Keratinocyte (primary cell): ENCODE measurements at regions not wholly inside any gene's neighbourhood (a gene's known extent, or its start where the extent isn't known, plus 50 kb on each side); places are given as distances from the start of the nearest gene placed in this dataset.
A peak's percentile ranks its signal among the peaks of the same experiment; 100 is the strongest.

Source experiments
- DNase-seq: peaks from one replicate; pipeline ENCODE4 v3.0.0-alpha.2; 2011; ENCODE audit warnings: low read depth, missing footprints, low spot score
- FAIRE-seq: peaks from 2 replicates; lab custom pipeline; 2011; peaks lifted over from hg19 to GRCh38; lab: Jason Lieb, UNC
- H2AFZ ChIP-seq: 2 replicates; pipeline ENCODE4 v1.6.0; 2012; ENCODE audit warnings: low read length, control low read depth, inconsistent platforms; ENCODE audit not compliant: control insufficient read depth
- H3K27ac ChIP-seq: 2 replicates; pipeline ENCODE4 v1.5.1; 2011; ENCODE audit warnings: low read length; ENCODE audit not compliant: control insufficient read depth, insufficient read depth
- H3K27me3 ChIP-seq: 3 replicates; pipeline ENCODE4 v1.6.0; 2011; ENCODE audit warnings: low read length; ENCODE audit not compliant: control insufficient read depth, insufficient read depth; ENCODE audit errors: extremely low read depth
- H3K36me3 ChIP-seq, 2 experiments: 2 replicates in 1 of 2; 3 replicates in 1 of 2; pipeline ENCODE4 v1.5.1; 2011; ENCODE audit warnings: low read length in 2 of 2, mild to moderate bottlenecking in 1 of 2; ENCODE audit not compliant: control insufficient read depth in 2 of 2, insufficient read depth in 2 of 2; ENCODE audit errors: extremely low read depth in 1 of 2
- H3K4me1 ChIP-seq: 3 replicates; pipeline ENCODE4 v1.5.1; 2011; ENCODE audit warnings: low read length; ENCODE audit not compliant: control insufficient read depth, insufficient read depth; ENCODE audit errors: extremely low read depth
- H3K4me2 ChIP-seq: 3 replicates; pipeline ENCODE4 v1.6.0; 2011; ENCODE audit warnings: low read depth, low read length; ENCODE audit not compliant: control insufficient read depth, insufficient read depth; ENCODE audit errors: extremely low read depth
- H3K4me3 ChIP-seq, 3 experiments: fragments of 200-600 bp in 1 of 3; sonication (generic) in 1 of 3; 2 replicates in 2 of 3; 3 replicates in 1 of 3; pipeline ENCODE4 v1.5.1; 2011 to 2016; ENCODE audit warnings: low read length in 3 of 3, mild to moderate bottlenecking in 3 of 3, control low read depth in 2 of 3, inconsistent platforms in 1 of 3, low read depth in 1 of 3, mixed read lengths in 1 of 3, mixed run types in 1 of 3, moderate library complexity in 1 of 3; ENCODE audit not compliant: control insufficient read depth in 2 of 3, insufficient read depth in 2 of 3; ENCODE audit errors: extremely low read depth in 1 of 3
- H3K79me2 ChIP-seq: 2 replicates; pipeline ENCODE4 v1.6.0; 2012; ENCODE audit warnings: low read length; ENCODE audit not compliant: control insufficient read depth, insufficient read depth
- H3K9ac ChIP-seq: 3 replicates; pipeline ENCODE4 v1.6.0; 2011; ENCODE audit warnings: low read length; ENCODE audit not compliant: control insufficient read depth, insufficient read depth; ENCODE audit errors: extremely low read depth
- H3K9me1 ChIP-seq: 3 replicates; pipeline ENCODE4 v1.6.0; 2011; ENCODE audit warnings: low read length; ENCODE audit not compliant: control insufficient read depth, insufficient read depth; ENCODE audit errors: extremely low read depth
- H3K9me3 ChIP-seq: 2 replicates; pipeline ENCODE4 v1.5.1; 2012; ENCODE audit warnings: low read depth, low read length; ENCODE audit not compliant: control insufficient read depth
- H4K20me1 ChIP-seq: 3 replicates; pipeline ENCODE4 v1.6.0; 2011; ENCODE audit warnings: low read length; ENCODE audit not compliant: control insufficient read depth, insufficient read depth; ENCODE audit errors: extremely low read depth
- CTCF ChIP-seq, 3 experiments: IDR thresholded peaks in 1 of 3; conservative IDR thresholded peaks in 1 of 3; optimal IDR thresholded peaks in 1 of 3; 2 replicates in 2 of 3; 3 replicates in 1 of 3; pipeline versions ENCODE3 to v1.5.1; 2011; ENCODE audit warnings: low read length in 3 of 3, mild to moderate bottlenecking in 3 of 3, moderate library complexity in 2 of 3, control low read depth in 1 of 3, inconsistent platforms in 1 of 3; ENCODE audit not compliant: insufficient read depth in 2 of 3; ENCODE audit errors: extremely low read depth in 1 of 3
- EZH2 ChIP-seq: IDR thresholded peaks from one replicate; pipeline ENCODE4 v1.6.1; 2012; ENCODE audit warnings: inconsistent platforms, mild to moderate bottlenecking, low read length, moderate library complexity
- dilution Hi-C: fragments of 300-500 bp; cut with MboI; formaldehyde crosslinking; loops from one replicate; pipeline ENCODE4 v1.7.0; 2020; ENCODE audit warnings: low sequenced_read_pairs; ENCODE audit not compliant: extremely low pct_ligation_motif_present

- Histone ChIP-seq H2AFZ (no peak overlapping the region), H3K9me3 (no peaks in the 10 kb centered on the region), H3K4me3 (no peak overlapping the region), H3K4me1 (no peaks in the 10 kb centered on the region), H3K27me3 (peaks cover 6% of the 10 kb centered on the region), H3K36me3 (no peaks in the 10 kb centered on the region), H3K9ac (no peak overlapping the region), H3K27ac (no peak overlapping the region), H3K4me2 (no peak overlapping the region), H3K9me1 (no peaks in the 10 kb centered on the region), H3K79me2 (no peaks in the 10 kb centered on the region), H4K20me1 (no peaks in the 10 kb centered on the region)
- FAIRE-seq (no peak), DNase-seq (no peak)
- dilution Hi-C loops, result no loop called here
- TF ChIP-seq EZH2, result no peak
- peak in 1 of 3 experiments; percentile 11 for TF ChIP-seq CTCF (optimal IDR thresholded peaks at IDR 0.05 in 1 of 3, IDR thresholded peaks at IDR 0.05 in 1 of 3, conservative IDR thresholded peaks at IDR 0.05 in 1 of 3; ENCODE audit: extremely low read depth in 1 of 3, insufficient read depth in 2 of 3, low read length in 3 of 3)
These were observed 624.1 kb upstream of the CDH4 start for GRCh38 chr20:60627751-60628565.

GRCh38 chr20:60628749-60629148 is 623.3 kb upstream of the CDH4 start:
- no peak overlapping the region for H3K4me3 ChIP-seq
- H3K36me3 ChIP-seq, result no peaks in the 10 kb centered on the region
- FAIRE-seq, result no peak
- no peaks in the 10 kb centered on the region for H3K4me1 ChIP-seq
- no peaks in the 10 kb centered on the region for H3K9me3 ChIP-seq
- DNase-seq, result no peak
- no peak overlapping the region for H2AFZ ChIP-seq
- no peaks in the 10 kb centered on the region for H3K9me1 ChIP-seq
- H3K27ac ChIP-seq, result no peak overlapping the region
- no peaks in the 10 kb centered on the region for H4K20me1 ChIP-seq
- TF ChIP-seq CTCF (optimal IDR thresholded peaks at IDR 0.05 in 1 of 3, IDR thresholded peaks at IDR 0.05 in 1 of 3, conservative IDR thresholded peaks at IDR 0.05 in 1 of 3; ENCODE audit: extremely low read depth in 1 of 3, insufficient read depth in 2 of 3, low read length in 3 of 3) (no peak), EZH2 (no peak)
- no peak overlapping the region for H3K9ac ChIP-seq
- H3K79me2 ChIP-seq, result no peaks in the 10 kb centered on the region
- peaks cover 5% of the 10 kb centered on the region for H3K27me3 ChIP-seq
- no peak overlapping the region for H3K4me2 ChIP-seq
- dilution Hi-C loops, result no loop called here
